MM.1S (cell line): ENCODE measurements at regions not wholly inside any gene's neighbourhood (a gene's known extent, or its start where the extent isn't known, plus 50 kb on each side); places are given as distances from the start of the nearest gene placed in this dataset.
"Not testable (repeated sequence)": the region's sequence is repeated elsewhere in the genome, so short reads cannot be mapped to it uniquely, and the experiment has no call there.

Source experiments
- DNase-seq: peaks from one replicate; pipeline ENCODE4 v3.0.0-alpha.2; 2015
- H2AFZ ChIP-seq: fragments of 300-600 bp; sonication (generic); 2 replicates; pipeline ENCODE4 v1.6.0; 2016; ENCODE audit warnings: antibody characterized with exemption, low read length
- H3F3A ChIP-seq: fragments of 300-600 bp; sonication (generic); 2 replicates; pipeline ENCODE4 v1.6.1; 2016; ENCODE audit warnings: mild to moderate bottlenecking, antibody characterized with exemption, low read length, moderate library complexity, mixed read lengths; ENCODE audit not compliant: insufficient read depth
- H3K27ac ChIP-seq: fragments of 300-600 bp; sonication (generic); 2 replicates; pipeline ENCODE4 v1.5.1; 2016; ENCODE audit warnings: mild to moderate bottlenecking, low read length
- H3K27me3 ChIP-seq: fragments of 300-600 bp; sonication (generic); replicated peaks from 2 replicates; pipeline ENCODE4 v1.6.0; 2016; ENCODE audit warnings: low read length; ENCODE audit not compliant: insufficient read depth
- H3K36me3 ChIP-seq: fragments of 300-600 bp; sonication (generic); replicated peaks from 2 replicates; pipeline ENCODE4 v1.6.1; 2016; ENCODE audit warnings: mild to moderate bottlenecking, low read length, mixed read lengths; ENCODE audit not compliant: insufficient read depth
- H3K4me1 ChIP-seq: fragments of 300-600 bp; sonication (generic); 2 replicates; pipeline ENCODE4 v1.6.1; 2016; ENCODE audit warnings: low read length, mixed read lengths
- H3K4me2 ChIP-seq: fragments of 300-600 bp; sonication (generic); 2 replicates; pipeline ENCODE4 v1.6.0; 2016; ENCODE audit warnings: low read depth, low read length
- H3K4me3 ChIP-seq: fragments of 300-600 bp; sonication (generic); 2 replicates; pipeline ENCODE4 v1.5.1; 2016; ENCODE audit warnings: low read length, mixed read lengths
- H3K79me2 ChIP-seq: fragments of 300-600 bp; sonication (generic); 2 replicates; pipeline ENCODE4 v1.6.1; 2016; ENCODE audit warnings: mixed run types, low read length, mixed read lengths
- H3K9ac ChIP-seq: fragments of 300-600 bp; sonication (generic); 2 replicates; pipeline ENCODE4 v1.6.1; 2016; ENCODE audit warnings: low read length, mixed read lengths
- H3K9me2 ChIP-seq: fragments of 300-600 bp; sonication (generic); replicated peaks from 2 replicates; pipeline ENCODE4 v1.6.1; 2016; ENCODE audit warnings: mild to moderate bottlenecking, low read length, mixed read lengths; ENCODE audit not compliant: insufficient read depth
- H3K9me3 ChIP-seq: fragments of 300-600 bp; sonication (generic); replicated peaks from 2 replicates; pipeline ENCODE4 v1.6.1; 2016; ENCODE audit warnings: mild to moderate bottlenecking, low read length, mixed read lengths; ENCODE audit not compliant: insufficient read depth
- H4K20me1 ChIP-seq: fragments of 300-600 bp; sonication (generic); 2 replicates; pipeline ENCODE4 v1.6.1; 2016; ENCODE audit warnings: mild to moderate bottlenecking, low read length, moderate library complexity, mixed read lengths; ENCODE audit not compliant: insufficient read depth
- CTCF ChIP-seq: fragments of 300-600 bp; sonication (generic); IDR thresholded peaks from 2 replicates; pipeline ENCODE4 v1.5.1; 2016; ENCODE audit warnings: antibody characterized with exemption, low read length, mixed read lengths
- EZH2 ChIP-seq: fragments of 300-600 bp; sonication (generic); optimal IDR thresholded peaks from 2 replicates; pipeline ENCODE3; 2017; ENCODE audit warnings: low read depth, mild to moderate bottlenecking, antibody characterized with exemption, low read length, mixed read lengths
- EZH2phosphoT487 ChIP-seq: fragments of 300-600 bp; sonication (generic); IDR thresholded peaks from 2 replicates; pipeline ENCODE4 v1.6.1; 2018; ENCODE audit warnings: antibody characterized with exemption, low read length

- H3K36me3 ChIP-seq, result no peaks in the 10 kb centered on the region
- no peaks in the 10 kb centered on the region for H3K79me2 ChIP-seq
- no peak for DNase-seq
- H3K4me3 ChIP-seq, result no peak overlapping the region
- no peaks in the 10 kb centered on the region for H3K9me3 ChIP-seq
- no peak overlapping the region for H2AFZ ChIP-seq
- H3K9me2 ChIP-seq, result no peaks in the 10 kb centered on the region
- H4K20me1 ChIP-seq, result no peaks in the 10 kb centered on the region
- no peaks in the 10 kb centered on the region for H3K27me3 ChIP-seq
- no peak overlapping the region for H3K4me2 ChIP-seq
- TF ChIP-seq EZH2phosphoT487 (no peak), CTCF (no peak), EZH2 (no peak)
- no peaks in the 10 kb centered on the region for H3K4me1 ChIP-seq
- H3F3A ChIP-seq, result no peaks in the 10 kb centered on the region
- no peak overlapping the region for H3K27ac ChIP-seq
- H3K9ac ChIP-seq, result no peak overlapping the region
Observed at GRCh38 chr5:67925511-67925910, 290.0 kb upstream of the PIK3R1 start.

- Histone ChIP-seq H2AFZ (no peak overlapping the region), H3K36me3 (no peaks in the 10 kb centered on the region), H3K27me3 (no peaks in the 10 kb centered on the region), H3K4me1 (no peaks in the 10 kb centered on the region), H4K20me1 (no peaks in the 10 kb centered on the region), H3K9ac (no peak overlapping the region), H3K79me2 (no peaks in the 10 kb centered on the region), H3F3A (no peaks in the 10 kb centered on the region), H3K9me2 (no peaks in the 10 kb centered on the region), H3K9me3 (no peaks in the 10 kb centered on the region), H3K4me3 (no peak overlapping the region), H3K4me2 (no peak overlapping the region), H3K27ac (no peak overlapping the region)
- no peak for TF ChIP-seq EZH2
- no peak for TF ChIP-seq EZH2phosphoT487
- TF ChIP-seq CTCF, result no peak
- DNase-seq, result no peak
Observed at GRCh38 chr5:67921004-67921601, 294.5 kb upstream of the PIK3R1 start.

- H2AFZ ChIP-seq, H3K27ac ChIP-seq, H3K4me3 ChIP-seq, H3K4me1 ChIP-seq, H4K20me1 ChIP-seq, H3K9me3 ChIP-seq, H3K79me2 ChIP-seq, H3K9me2 ChIP-seq, H3K9ac ChIP-seq, H3K4me2 ChIP-seq, H3F3A ChIP-seq, DNase-seq, H3K36me3 ChIP-seq, H3K27me3 ChIP-seq: not testable (repeated sequence)
Observed at GRCh38 chr5:67919532-67919931, 296.0 kb upstream of the PIK3R1 start.

- Histone ChIP-seq H3K9ac (no peak overlapping the region), H3K36me3 (no peaks in the 10 kb centered on the region), H3K27ac (no peak overlapping the region), H3K4me1 (no peaks in the 10 kb centered on the region), H3K4me3 (no peak overlapping the region), H3K9me3 (no peaks in the 10 kb centered on the region), H3K79me2 (no peaks in the 10 kb centered on the region), H3K9me2 (no peaks in the 10 kb centered on the region), H4K20me1 (no peaks in the 10 kb centered on the region), H3F3A (no peaks in the 10 kb centered on the region), H3K27me3 (no peaks in the 10 kb centered on the region), H3K4me2 (no peak overlapping the region), H2AFZ (no peak overlapping the region)
- no peak for DNase-seq
- TF ChIP-seq CTCF, result no peak
- TF ChIP-seq EZH2phosphoT487, result no peak
- no peak for TF ChIP-seq EZH2
Observed at GRCh38 chr5:67917561-67917960, 298.0 kb upstream of the PIK3R1 start.
